Activated T-cell treated with anti-CD3 and anti-CD28 coated beads for 24 hours (primary cell): ENCODE measurements at regions not wholly inside any gene's neighbourhood (a gene's known extent, or its start where the extent isn't known, plus 50 kb on each side); places are given as distances from the start of the nearest gene placed in this dataset.

Experiments used
- DNase-seq: peaks from one replicate; pipeline ENCODE4 v3.0.0-alpha.2; 2020; ENCODE audit warnings: low read depth

GRCh38 chr18:41540237-41540871 is 414.7 kb upstream of the PIK3C3 start:
- DNase-seq, result no peak

DNA sequence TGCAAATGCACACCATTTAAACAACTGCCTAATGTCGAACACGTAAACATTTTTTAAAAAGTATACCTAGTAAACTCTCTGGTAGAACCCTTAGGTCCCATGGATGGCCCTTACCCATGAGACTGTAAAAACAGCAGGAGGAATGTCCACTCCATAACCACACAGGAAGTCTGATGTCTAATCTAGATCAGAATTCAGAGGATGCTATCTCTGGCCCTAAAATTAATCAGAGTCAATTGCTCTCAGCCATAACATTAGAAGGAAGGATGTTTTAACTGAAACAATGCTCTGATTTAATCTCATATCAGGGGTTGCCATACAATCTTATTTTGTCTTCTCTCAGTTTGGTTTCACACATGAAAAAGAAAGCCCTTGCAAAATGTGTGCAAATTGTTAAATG is 416.3 kb upstream of the PIK3C3 start:
- no peak for DNase-seq

DNA sequence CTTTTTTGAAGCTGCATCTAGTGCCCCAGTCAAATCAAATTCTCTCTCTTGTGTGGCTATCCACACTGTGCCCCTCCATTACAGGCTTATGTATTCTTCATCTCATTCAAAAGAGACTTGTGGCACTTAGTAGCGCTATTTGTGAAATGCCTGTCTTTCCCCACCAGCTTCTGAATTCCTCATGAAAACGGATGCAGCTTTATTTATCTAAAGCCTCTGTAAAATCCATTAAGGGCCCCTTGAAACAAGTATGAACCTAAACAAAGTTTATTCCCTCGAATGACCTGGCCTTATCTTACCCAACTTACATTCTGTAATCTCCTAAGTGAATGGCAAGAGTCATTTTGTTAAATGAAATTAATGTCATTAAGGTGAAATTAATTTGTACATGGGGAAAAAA is 417.4 kb upstream of the PIK3C3 start:
- no peak for DNase-seq

DNA sequence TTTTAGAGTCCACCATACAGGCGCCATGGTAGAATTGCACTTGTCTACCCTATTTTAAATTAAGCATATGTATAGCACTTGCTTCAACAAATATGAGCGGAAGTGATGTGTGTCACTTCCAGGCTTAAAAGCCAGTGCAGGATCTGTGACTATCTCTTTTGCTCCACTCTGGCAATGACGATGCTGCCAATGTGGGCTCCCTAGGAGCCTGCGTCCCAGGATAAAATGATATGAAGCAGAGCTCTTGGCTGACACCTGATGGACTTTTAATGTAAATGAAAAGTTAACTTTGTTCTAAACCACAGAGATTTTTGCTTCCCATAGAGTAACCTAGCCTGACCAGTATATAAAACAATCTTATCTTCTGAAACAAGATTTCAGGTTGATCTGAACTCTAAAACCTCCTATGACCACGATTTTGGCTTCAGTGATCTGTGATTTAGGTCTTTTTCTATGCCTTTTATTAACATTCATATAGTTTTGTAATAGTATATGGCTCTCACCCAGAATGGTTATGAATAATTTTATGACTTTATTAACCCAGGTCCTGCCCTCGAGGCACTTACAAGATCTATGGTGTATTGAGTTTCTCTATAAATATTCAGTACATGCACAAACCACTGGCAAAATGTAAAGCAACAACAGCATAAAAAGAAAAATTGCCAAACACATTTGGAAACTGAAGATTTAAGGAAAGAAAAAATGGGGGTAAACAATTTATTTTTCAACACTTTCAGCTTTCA is 422.5 kb upstream of the PIK3C3 start:
- no peak for DNase-seq

GRCh38 chr18:41530970-41531369 is 424.1 kb upstream of the PIK3C3 start:
- DNase-seq, result no peak

GRCh38 chr18:41529093-41529492 is 425.9 kb upstream of the PIK3C3 start:
- DNase-seq, result no peak

DNA sequence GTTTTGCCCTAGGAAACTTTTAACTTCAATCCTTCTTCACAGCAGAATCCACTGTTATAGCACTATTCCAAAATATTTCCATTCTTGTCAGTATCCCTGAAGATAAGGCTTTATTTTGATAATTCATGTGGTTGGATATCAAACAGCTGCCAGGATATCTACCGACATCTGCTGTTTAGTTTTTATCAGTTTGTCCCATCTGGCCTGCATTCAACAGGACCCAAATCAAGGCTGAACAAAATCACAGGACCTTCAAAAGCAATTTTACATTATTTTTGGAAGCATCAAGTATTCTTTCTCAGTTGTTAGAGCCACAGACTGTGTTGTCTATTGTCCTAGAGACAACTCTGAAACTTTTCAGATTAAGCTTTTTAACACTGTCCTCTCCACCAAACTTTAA is 429.0 kb upstream of the PIK3C3 start:
- no peak for DNase-seq

GRCh38 chr18:41524674-41525470 is 430.2 kb upstream of the PIK3C3 start:
- DNase-seq, result no peak

GRCh38 chr18:41517142-41517541 is 437.9 kb upstream of the PIK3C3 start:
- no peak for DNase-seq

GRCh38 chr18:41513438-41513837 is 441.6 kb upstream of the PIK3C3 start:
- no peak for DNase-seq

- no peak for DNase-seq
Measured at GRCh38 chr18:41504316-41504715, 450.7 kb upstream of the PIK3C3 start.

GRCh38 chr18:41501848-41502247 is 453.2 kb upstream of the PIK3C3 start:
- DNase-seq, result no peak

GRCh38 chr18:41499345-41499744 is 455.7 kb upstream of the PIK3C3 start:
- DNase-seq, result no peak

DNA sequence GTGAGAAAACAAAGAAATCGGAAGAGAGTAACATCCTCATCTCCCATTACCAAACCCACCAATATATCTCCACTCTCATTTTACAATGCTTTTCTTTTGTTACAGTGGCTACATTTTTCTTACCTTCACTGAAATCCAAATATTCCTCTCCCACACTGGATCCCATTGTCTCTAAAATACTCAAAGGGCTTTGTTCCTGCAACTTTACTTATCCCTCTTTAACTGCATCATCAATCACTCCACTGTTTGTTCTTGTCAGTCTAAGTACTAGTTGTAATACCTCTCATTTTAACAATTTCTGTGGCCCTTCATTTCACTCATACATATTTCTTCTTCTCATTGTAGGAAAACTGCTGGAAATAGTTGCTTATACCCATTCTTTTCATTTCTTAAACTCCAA is 464.2 kb upstream of the PIK3C3 start:
- no peak for DNase-seq

GRCh38 chr18:41486575-41486974 is 468.5 kb upstream of the PIK3C3 start:
- no peak for DNase-seq

DNA sequence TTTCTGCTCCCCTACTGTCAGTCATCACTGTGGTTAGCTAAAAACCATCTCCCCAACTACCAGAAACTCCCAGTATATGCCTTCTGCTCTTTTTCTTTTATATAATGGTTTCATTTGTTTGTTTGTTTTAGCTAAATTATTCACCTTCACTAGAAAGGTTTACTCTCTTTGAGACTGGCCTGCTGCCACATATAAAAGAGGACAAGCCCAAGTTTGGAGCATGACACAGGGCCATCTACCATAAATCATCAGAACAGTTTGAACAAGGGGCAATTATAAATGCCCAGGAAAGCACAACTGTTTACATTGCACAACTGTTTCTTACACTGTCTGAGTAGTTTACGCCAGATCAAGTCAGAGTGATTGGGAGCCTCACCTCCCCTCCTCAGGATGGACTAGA is 471.0 kb upstream of the PIK3C3 start:
- DNase-seq, result no peak

GRCh38 chr18:41482501-41482900 is 472.5 kb upstream of the PIK3C3 start:
- DNase-seq, result no peak

- no peak for DNase-seq
Measured at GRCh38 chr18:41466436-41467160, 488.4 kb upstream of the PIK3C3 start.

DNA sequence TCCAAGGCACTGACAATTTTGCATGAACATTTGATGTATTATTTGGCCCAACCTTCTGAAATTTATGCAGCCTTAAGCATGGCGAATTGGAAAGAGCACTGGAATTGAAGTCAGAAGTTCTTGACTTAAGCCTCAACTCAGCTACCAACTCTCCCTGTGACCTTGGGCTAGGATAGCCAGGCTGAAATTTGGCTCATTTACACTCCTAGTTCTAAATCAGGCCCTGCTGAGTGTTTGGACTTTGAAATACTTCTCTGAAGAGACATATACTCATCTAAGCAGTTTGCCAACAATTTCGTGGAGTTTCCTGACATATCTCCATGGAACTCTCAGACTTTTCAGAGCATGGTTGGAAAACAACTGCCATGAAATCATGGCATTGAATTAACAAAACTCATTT is 489.6 kb upstream of the PIK3C3 start:
- DNase-seq, result no peak

DNA sequence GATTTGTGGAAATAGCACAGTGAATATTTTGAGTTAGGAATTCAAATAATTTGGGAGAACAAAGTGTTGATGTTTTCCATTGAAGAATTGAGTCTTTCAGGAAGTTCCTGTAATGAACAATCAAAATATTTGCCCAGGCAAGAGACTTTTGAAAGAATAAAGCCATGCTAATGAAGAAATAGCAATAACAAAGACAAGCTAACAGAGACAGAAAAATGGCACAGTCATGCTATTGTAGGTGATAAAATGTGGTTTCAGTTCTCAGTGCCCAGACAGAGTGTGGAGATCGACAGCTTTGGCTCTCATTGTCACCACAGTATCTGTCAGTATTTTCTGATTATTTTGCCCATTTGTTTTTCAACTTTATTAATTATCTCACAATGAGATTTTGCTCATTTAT is 490.8 kb upstream of the PIK3C3 start:
- no peak for DNase-seq

- no peak for DNase-seq
Measured at GRCh38 chr18:41462946-41463345, 492.1 kb upstream of the PIK3C3 start.

DNA sequence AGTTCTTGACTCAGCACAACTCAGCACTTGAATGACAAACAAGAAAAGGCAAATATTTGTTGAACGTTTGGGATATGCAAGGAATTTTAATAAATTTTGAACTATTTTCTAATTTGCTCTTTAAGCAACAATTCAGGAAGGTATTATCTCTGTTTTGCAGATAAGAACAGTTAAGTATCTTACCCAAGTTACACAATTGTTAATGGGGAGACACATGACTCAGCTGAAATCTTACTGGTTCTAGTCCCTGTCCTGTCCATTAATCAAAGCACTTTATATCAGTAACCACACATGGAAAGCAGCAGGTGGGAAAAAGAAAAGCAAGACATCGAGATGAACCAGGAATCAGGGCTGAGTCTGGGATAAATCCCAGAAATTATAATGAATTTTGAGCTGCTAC is 493.9 kb upstream of the PIK3C3 start:
- no peak for DNase-seq

- no peak for DNase-seq
Measured at GRCh38 chr18:41459656-41460055, 495.4 kb upstream of the PIK3C3 start.
